ENCODE measurements at regions not wholly inside any gene's neighbourhood (a gene's known extent, or its start where the extent isn't known, plus 50 kb on each side); places are given as distances from the start of the nearest gene placed in this dataset.

- TF ChIP-seq CTCF (IDR thresholded peaks at IDR 0.05 in 4 of 5, conservative IDR thresholded peaks at IDR 0.05 in 1 of 5), result no peak
- TF ChIP-seq POLR2A (IDR thresholded peaks at IDR 0.05), result no peak
Observed at GRCh38 chr12:115046805-115047204, 362.8 kb upstream of the TBX3 start.

All from gastrocnemius medialis (tissue), 4 donors.